ENCODE measurements at regions not wholly inside any gene's neighbourhood (a gene's known extent, or its start where the extent isn't known, plus 50 kb on each side); places are given as distances from the start of the nearest gene placed in this dataset.
"Not testable (repeated sequence)": the region's sequence is repeated elsewhere in the genome, so short reads cannot be mapped to it uniquely, and the experiment has no call there.

DNA sequence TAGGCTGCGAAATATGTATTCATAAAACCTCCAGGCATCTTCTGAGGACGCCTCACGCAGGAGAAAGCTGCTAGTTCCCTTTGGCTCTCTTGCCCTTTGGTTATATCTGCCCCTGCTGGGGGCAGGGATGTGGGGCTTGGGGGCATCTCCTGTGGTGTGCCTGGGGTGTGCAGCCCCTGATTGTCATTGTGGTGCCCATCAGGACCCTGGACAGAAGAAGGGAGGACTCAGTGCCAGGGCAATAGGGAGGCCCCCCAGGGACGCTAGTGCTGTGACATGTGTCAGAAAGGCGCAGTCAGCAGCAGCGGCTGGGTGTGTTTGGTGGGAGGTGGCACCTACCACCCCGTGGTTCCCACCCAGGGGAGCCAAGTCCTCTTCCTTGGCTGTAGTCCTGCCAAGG is 102.5 kb upstream of the PZP start:
- H3K36me3 Mint-ChIP-seq (ENCODE audit: low read depth): not testable (repeated sequence)

DNA sequence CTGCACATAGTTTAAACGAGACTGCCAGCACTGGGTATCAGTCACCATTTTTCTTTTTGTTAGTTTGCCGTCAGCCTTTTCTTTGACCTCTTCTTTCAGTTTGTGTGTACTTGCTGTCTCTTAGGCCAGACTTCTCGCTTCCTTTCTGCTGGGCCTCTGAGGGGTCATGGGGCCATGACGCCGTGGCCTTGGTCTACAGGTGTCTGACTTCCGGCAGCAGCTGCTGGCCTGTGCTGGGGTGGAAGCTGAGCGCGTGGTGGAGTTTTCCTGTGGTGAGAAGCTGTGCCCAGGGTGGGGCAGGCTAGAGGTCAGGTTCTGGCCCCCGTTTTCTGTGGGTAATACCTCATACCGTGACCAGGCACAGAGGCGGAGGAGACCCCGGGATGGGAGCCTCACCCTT is 101.6 kb upstream of the PZP start:
- not testable (repeated sequence) for H3K27me3 Mint-ChIP-seq (ENCODE audit: insufficient read depth)

More for the DNA sequence above, 102.5 kb upstream of the PZP start:
- H3K9me3 Mint-ChIP-seq; H3K4me3 Mint-ChIP-seq; DNase-seq; H3K4me1 Mint-ChIP-seq (ENCODE audit: low read depth); H3K27ac Mint-ChIP-seq; H3K27me3 Mint-ChIP-seq (ENCODE audit: insufficient read depth): not testable (repeated sequence)

DNA sequence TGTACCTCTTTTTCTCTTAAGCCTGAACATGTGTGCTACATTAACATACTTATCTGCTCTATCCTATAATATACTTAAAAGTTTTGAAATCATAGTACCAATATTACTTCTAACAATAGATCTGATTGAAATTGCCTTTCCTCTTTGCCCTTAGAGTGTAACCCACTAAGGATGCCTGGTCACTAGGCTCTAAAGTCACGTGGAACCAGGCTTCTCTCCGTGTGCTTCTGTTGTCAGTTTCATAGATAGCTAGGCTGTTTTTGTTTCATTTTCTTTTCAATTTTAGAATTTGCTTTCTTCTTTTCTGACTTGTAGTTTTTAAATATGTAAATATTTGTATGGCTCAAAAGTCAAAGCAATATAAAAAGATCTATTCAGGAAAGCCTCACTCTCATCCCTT is 100.5 kb upstream of the PZP start:
- not testable (repeated sequence) for H3K27ac Mint-ChIP-seq; H3K36me3 Mint-ChIP-seq (ENCODE audit: low read depth); H3K27me3 Mint-ChIP-seq (ENCODE audit: insufficient read depth); H3K4me3 Mint-ChIP-seq; DNase-seq; H3K4me1 Mint-ChIP-seq (ENCODE audit: low read depth); H3K9me3 Mint-ChIP-seq

More for the DNA sequence above, 101.6 kb upstream of the PZP start:
- H3K4me3 Mint-ChIP-seq; DNase-seq; H3K4me1 Mint-ChIP-seq (ENCODE audit: low read depth); H3K27ac Mint-ChIP-seq; H3K36me3 Mint-ChIP-seq (ENCODE audit: low read depth); H3K9me3 Mint-ChIP-seq: not testable (repeated sequence)

DNA sequence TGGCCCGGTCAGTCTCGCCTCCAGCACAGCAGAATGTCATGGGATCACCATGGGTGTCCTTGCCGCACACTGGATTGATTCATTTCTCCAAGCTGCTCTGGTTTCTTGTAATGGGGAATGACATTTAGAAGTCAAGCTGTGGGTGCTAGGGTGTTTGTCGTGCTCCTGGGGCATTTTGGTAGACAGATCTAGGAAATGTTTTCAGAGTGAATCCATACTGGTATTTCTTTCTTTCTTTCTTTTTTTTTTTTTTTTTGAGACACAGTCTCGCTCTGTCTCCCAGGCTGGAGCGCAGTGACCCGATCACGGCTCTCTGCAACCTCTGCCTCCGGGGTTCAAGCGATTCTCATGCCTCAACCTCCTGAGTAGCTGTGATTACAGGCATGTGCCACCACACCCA is 100.0 kb upstream of the PZP start:
- H3K36me3 Mint-ChIP-seq (ENCODE audit: low read depth): not testable (repeated sequence)

DNA sequence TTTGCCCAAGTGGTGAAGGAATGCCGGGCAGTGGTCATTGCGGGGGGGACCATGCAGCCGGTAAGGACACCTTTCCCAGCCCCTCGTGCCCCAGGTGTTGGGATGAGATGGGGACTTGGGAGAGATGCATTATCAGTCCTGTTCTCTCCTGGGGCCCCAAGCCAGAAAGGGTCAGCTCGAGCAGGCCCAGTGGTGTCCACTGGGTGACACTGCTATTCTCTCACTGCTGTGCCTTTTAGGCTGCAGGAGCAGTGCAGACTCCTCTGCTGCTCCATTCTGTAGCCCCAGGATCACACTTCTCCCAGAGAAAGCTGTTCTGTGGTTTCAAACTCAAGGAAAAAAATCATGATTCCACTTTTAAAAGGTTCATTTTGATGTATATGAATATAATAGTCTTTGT is 99.1 kb upstream of the PZP start:
- not testable (repeated sequence) for DNase-seq; H3K9me3 Mint-ChIP-seq; H3K4me1 Mint-ChIP-seq (ENCODE audit: low read depth); H3K27me3 Mint-ChIP-seq (ENCODE audit: insufficient read depth); H3K27ac Mint-ChIP-seq; H3K4me3 Mint-ChIP-seq; H3K36me3 Mint-ChIP-seq (ENCODE audit: low read depth)

More for the DNA sequence above, 100.0 kb upstream of the PZP start:
- H3K9me3 Mint-ChIP-seq; H3K4me1 Mint-ChIP-seq (ENCODE audit: low read depth); DNase-seq; H3K27ac Mint-ChIP-seq; H3K4me3 Mint-ChIP-seq; H3K27me3 Mint-ChIP-seq (ENCODE audit: insufficient read depth): not testable (repeated sequence)

DNA sequence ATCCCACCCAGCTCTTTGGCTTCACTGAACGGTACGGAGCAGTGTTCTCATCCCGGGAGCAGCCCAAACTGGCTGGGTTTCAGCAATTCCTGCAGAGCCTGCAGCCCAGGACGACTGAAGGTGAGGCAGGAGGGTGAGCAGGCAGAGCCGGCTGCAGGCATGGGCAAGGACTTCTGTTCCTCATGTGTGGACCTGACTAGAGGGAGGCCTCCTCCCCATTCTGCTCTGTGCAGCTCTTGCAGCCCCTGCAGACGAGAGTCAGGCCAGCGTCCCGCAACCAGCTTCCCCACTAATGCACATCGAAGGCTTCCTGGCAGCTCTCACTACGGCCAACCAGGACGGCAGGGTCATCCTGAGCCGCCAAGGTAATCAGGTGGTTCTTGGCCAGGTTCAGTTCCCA is 97.8 kb upstream of the PZP start:
- H3K36me3 Mint-ChIP-seq (ENCODE audit: low read depth); H3K9me3 Mint-ChIP-seq; H3K4me1 Mint-ChIP-seq (ENCODE audit: low read depth); H3K27ac Mint-ChIP-seq; DNase-seq; H3K4me3 Mint-ChIP-seq; H3K27me3 Mint-ChIP-seq (ENCODE audit: insufficient read depth): not testable (repeated sequence)

DNA sequence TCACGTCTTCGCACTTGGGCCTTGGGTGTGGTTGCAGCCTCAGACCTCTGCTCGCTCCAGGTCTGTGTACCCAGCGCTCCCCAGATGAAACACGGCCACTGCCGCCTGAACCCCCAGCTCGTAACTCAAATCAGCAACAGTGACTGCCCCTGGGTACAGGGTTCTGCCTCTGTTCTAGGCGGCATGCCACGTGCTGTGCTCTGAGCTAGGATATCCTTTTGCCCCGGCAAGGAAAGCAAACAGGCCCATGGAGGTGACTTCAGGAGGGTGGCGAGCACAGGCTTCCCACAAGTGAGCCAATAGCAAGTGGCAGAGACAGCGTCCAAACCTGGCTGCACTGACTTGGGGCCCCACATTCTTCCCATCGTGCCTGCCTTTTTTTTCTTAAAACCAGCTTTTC is 96.3 kb upstream of the PZP start:
- not testable (repeated sequence) for DNase-seq; H3K9me3 Mint-ChIP-seq; H3K4me3 Mint-ChIP-seq; H3K27ac Mint-ChIP-seq; H3K36me3 Mint-ChIP-seq (ENCODE audit: low read depth); H3K27me3 Mint-ChIP-seq (ENCODE audit: insufficient read depth); H3K4me1 Mint-ChIP-seq (ENCODE audit: low read depth)

DNA sequence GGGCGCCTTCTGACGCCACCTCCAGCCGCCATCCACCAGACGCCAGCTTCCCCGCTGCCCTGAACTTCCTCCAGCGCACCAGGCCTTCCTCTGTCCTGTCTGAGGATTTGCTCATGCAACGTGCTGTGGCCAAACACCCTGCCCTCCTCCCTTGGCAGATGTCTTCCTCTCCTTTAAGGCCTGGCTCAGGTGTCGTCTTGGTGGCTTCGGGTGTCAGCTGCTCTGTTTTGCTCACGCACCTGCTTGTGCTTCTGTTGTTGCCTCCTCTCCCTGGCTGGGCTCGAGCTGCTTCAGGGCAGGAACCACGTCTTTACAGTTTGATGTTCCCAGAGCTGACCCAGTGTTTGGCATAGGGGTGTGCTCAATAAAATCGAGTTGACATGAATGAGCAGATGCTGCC is 87.7 kb upstream of the PZP start:
- DNase-seq; H3K27me3 Mint-ChIP-seq (ENCODE audit: insufficient read depth); H3K4me3 Mint-ChIP-seq; H3K36me3 Mint-ChIP-seq (ENCODE audit: low read depth); H3K4me1 Mint-ChIP-seq (ENCODE audit: low read depth); H3K9me3 Mint-ChIP-seq; H3K27ac Mint-ChIP-seq: not testable (repeated sequence)

DNA sequence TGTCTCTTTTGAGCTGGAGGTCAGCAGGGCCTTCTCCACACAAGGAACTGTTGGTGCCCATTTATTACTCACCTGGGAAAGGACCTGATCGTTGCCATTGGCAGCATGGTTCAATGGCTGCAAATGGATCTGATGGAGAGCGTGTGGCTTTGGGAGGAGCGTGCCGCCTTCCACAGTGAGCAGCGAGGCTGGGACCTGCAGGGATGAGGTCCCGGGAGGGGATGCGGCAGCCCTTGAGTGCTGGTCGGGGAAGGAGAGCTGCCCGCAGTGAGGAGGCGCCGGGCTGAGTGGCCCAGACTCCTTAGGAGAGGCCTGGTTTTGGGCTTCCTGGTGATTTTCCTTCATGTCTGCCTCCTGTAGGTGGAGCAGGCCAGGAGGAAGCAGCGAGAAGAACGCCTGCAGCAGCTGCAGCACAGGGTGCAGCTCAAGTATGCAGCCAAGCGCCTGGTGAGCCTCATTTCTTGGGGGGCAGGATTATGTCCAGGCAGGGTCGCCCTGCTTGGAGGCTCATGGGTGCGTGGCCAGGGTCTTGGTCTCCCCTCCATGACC is 86.0 kb upstream of the PZP start:
- not testable (repeated sequence) for H3K36me3 Mint-ChIP-seq (ENCODE audit: low read depth); H3K4me1 Mint-ChIP-seq (ENCODE audit: low read depth); H3K27me3 Mint-ChIP-seq (ENCODE audit: insufficient read depth); H3K9me3 Mint-ChIP-seq; H3K4me3 Mint-ChIP-seq; DNase-seq; H3K27ac Mint-ChIP-seq

DNA sequence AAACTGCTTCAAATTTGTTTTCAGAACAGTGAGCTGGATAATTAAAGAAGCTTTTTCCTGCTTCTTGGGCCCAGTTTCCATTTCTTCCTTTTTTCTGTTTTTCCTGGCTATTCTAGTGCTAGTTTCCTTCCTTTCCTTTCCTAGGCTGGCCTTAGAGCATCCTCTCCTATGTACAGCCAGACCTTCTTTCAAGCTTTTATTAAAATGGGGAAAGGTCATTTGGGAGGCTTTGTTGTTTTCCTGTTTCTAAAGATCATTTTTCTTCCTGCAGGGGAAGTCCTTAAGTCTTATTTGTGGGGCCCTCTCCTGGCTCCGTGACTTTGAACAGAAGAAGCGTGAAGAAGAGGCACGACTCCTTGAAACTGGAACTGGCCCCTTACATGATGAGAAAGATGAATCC is 85.2 kb upstream of the PZP start:
- DNase-seq; H3K4me1 Mint-ChIP-seq (ENCODE audit: low read depth); H3K27ac Mint-ChIP-seq; H3K36me3 Mint-ChIP-seq (ENCODE audit: low read depth); H3K9me3 Mint-ChIP-seq; H3K4me3 Mint-ChIP-seq; H3K27me3 Mint-ChIP-seq (ENCODE audit: insufficient read depth): not testable (repeated sequence)

DNA sequence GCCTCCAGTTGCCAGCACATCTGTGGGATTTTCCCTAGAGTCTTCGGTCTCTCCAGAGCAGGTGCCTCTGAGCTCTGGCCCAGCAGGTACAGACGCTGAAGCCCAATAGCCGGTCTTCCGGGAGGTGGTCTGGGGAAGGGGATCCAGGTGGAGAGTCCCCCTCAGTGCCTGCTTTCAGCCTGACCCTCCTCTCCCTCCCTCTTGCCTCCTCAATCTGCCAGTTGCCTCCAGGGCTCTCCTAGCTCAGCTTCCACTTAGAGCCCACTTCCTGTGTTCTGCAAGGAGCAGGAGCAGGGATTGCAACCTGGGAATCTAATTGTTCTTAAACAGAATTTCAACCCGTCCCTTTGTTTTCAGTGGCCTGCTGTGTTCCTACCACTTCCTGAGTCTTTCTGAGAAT is 81.8 kb upstream of the PZP start:
- H3K27me3 Mint-ChIP-seq (ENCODE audit: insufficient read depth); H3K36me3 Mint-ChIP-seq (ENCODE audit: low read depth); DNase-seq; H3K9me3 Mint-ChIP-seq; H3K27ac Mint-ChIP-seq; H3K4me1 Mint-ChIP-seq (ENCODE audit: low read depth); H3K4me3 Mint-ChIP-seq: not testable (repeated sequence)

DNA sequence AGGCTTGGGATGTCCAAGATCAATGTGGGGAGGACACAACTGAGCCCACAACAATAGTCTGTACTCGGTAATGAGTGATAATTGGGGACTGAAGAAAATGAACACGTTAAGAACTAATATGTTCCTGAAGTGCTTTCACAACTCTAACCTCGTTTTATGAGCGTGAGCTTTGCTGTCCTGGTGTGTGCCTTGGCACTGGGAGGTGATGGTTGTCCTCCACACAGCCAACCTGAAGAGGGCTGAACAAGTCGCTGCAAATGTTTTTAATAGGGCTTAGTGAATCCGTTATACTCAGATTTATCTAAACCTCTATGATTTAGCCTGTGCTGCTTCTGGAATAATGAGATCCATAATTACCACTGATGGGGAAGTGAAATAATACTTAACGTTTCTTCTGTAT is 76.5 kb upstream of the PZP start:
- H3K27me3 Mint-ChIP-seq (ENCODE audit: insufficient read depth); H3K4me1 Mint-ChIP-seq (ENCODE audit: low read depth); DNase-seq; H3K36me3 Mint-ChIP-seq (ENCODE audit: low read depth); H3K9me3 Mint-ChIP-seq: not testable (repeated sequence)
- peak overlapping the region; percentile 94 for H3K27ac Mint-ChIP-seq
- peak overlapping the region; percentile 99 for H3K4me3 Mint-ChIP-seq

DNA sequence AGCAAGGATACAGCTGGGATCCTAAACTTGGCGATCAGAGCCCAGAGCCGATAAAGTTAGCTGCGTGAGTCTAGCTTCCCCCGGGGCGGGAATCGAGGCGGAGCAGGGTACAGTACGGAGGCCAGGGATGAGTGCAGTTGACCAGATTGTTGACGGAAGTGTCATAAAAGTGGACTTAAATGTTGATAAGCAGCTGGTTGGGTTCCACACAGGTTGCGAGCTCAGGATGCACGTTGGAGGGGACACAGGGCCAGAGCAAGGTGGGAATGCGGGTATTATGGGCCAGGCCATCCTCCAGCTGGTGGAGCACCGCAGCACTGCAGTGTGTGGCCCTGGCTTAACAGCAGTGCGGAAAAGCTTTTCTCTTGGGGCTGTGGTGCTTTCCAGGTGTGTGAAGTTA is 76.0 kb upstream of the PZP start:
- not testable (repeated sequence) for H3K27me3 Mint-ChIP-seq (ENCODE audit: insufficient read depth); H3K9me3 Mint-ChIP-seq; H3K4me1 Mint-ChIP-seq (ENCODE audit: low read depth); H3K36me3 Mint-ChIP-seq (ENCODE audit: low read depth); DNase-seq
- H3K4me3 Mint-ChIP-seq: peak overlapping the region; percentile 99
- peak overlapping the region; percentile 94 for H3K27ac Mint-ChIP-seq

DNA sequence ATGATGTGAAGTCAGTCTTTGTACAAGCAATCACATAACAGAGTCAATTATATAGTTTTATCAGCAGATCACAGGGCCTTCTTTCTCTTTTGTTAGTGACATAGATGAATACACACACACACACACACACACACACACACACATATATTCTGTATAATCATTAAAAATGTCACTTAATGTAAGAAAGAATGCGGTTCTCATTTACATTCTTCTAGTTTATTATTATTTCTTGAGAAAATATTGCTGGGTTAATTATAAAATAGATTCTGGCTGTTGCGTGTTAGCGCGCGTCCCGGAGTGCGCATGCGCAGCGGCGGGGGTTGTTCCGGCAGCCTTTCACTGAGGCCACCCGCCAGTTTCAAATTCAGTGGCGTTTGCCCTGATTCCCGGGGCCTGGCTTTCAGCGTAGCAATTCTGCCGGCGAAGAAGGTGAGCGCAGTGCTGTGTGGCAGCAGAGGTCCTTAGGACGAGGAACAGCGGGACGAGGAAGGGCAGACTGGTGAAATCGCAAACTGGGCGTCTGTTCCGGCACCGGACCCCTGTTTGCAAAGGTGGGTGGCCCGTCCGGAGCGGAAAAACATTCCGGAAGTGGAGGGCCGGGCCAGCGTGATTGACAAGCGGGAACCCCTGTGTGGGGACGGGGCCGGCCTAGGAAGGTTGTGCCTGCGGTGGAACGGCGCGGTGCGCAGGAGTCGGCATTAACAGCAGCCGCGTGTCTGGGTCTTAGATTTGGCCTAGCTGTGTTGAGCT is 75.3 kb upstream of the PZP start:
- Mint-ChIP-seq H3K4me3 (peak overlapping the region; percentile 99), H3K27ac (peak overlapping the region; percentile 94)
- H3K4me1 Mint-ChIP-seq (ENCODE audit: low read depth); H3K27me3 Mint-ChIP-seq (ENCODE audit: insufficient read depth); H3K9me3 Mint-ChIP-seq; H3K36me3 Mint-ChIP-seq (ENCODE audit: low read depth): not testable (repeated sequence)
- DNase-seq: peak; percentile 84
